T-helper 1 cell (primary cell): ENCODE measurements at regions not wholly inside any gene's neighbourhood (a gene's known extent, or its start where the extent isn't known, plus 50 kb on each side); places are given as distances from the start of the nearest gene placed in this dataset.

Experiments used
- DNase-seq, 5 donors: peaks; one replicate each; pipeline ENCODE4 v3.0.0-alpha.2; 2012 to 2020

DNA sequence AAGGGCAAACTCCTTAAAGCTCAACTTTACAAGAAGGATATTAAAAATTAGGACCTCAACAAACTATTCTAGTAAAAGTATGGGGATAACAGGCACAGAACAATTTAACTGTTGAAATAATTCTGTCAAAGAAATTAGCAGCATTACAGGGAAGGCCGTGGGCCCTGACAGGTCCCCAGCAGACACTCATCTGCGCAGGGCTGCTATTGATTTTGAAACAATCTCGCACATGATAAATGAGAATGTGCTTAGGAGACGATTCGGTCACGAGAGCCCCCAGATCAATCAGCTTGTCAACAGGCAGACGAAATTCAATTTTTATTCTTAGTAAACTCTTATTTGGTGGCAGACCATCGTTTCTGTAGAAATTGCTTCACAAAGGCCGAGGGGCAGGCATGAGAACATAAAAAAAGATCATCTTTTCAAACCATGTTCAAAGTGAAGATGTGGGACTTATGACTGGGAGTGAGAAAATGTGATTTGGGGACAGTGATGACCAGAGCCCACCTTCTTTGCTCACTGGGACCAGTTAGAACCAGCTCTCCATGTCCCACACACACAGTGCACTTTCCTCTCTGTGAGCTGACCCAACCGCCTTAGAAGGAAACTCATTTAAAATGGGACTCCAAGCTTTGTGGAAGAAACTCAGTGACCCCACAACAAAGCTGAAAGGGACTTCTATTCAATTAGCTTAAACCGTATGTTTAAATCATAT, 654.5 kb downstream of the TOX3 start:
- no peak for DNase-seq

DNA sequence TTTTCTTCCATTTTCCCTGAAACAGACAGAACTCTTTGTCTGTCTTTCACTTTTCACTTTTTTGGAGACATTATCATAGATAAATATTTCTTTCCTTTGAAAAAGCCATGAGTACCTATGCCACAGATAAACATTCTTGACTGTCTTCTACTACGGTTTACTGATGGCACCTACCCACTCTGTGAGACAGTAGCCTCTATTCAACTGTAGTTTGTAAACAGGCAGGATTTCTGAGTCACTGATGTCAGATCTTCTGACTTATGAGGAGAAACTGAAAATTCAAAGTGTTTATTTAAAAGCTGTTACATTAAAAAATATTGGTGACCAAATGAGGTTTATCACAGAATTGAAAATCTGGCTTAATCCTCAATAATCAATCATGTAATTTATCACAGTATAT, 658.4 kb downstream of the TOX3 start:
- no peak for DNase-seq

DNA sequence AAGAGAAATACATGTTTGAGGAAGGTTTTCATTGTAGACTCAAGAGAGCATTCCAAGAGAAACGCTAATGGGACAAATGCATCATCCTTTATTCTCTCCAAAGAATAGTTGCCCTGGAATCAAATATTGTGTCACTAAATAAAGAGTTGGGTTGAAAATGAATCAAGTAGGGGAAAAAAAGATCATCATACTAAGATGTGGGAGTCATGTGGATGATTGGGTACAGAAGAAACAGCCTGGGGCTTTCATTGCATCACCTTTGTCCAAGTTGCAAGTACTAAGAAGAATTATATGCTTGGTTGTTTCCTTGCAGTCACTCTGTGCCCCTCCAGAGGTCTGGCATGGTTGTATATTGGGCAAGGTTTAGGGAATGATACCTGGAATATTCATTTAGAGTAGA, 658.9 kb downstream of the TOX3 start:
- DNase-seq = no peak

DNA sequence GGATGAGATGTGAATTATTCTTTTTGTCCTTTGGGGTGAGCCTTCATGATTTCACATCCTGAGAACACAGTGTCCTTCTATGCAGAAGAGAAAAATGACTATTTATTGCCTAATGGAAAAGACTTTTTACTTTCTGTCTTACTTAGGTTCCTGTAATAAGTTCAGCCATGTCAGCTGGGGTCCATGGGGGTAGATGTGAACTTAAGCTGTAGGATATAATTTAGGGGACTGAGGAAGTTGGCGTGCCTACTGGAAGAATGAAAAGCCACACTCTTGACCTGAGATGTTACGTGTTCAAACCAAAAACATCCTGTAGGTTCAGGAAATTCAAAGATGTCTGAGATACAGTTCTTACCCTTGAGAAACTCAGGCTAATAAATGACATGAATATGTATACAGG, 660.5 kb downstream of the TOX3 start:
- no peak for DNase-seq

DNA sequence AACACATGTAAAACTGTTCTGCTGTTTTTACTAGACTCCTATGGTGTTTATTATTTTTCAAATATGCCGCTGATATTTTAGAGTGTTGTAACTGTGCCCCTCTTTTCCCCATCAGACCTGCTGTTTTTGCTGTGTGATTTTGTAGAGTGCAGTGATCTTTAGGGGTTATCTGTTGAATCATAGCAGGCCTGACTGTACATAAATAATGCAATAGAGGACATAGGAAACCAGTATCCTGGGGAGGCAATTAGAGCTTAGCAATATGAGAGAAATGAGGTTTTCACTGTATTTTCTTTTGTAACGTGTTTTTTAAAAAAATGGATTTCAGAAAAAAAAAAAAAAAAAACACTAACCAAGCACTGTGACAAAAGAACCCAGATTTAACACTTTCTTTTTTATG, 662.2 kb downstream of the TOX3 start:
- DNase-seq = no peak

DNA sequence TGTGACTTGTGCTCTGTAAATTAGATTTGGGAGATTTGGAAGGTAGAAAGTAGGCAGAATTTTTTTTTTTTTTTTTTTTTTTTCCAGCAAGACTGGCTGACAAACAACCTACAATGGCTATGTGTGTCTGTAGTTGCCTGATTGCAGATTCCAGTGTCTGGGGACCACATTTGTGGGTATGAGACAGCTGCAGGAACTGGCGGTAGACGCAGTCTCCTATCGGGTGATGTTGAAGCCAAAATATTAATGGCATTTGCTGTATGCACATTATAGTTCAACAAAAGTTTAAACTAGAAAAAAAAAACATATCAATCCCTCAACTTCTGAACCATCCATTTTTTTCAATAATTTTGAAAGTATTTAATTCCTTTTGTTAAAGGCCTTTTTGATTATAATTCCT, 665.2 kb downstream of the TOX3 start:
- no peak for DNase-seq

DNA sequence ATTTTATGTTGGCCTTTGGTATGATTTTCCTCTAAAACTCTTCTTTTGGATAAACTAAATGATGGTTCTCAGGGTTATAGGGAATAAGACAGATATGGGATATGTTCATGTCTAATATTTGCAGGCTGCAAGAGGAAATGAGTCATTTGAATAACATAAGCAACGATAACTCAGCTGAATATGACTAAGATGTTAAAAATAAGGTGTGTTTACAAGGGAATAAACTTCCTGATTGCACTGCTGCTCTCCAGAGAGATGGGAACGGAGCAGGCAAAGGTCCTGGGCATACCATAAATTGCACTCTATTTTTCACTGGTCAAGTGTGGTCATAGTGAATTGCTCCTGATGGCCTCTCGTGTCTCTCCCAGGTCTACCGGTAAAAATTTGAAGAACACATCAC, 666.2 kb downstream of the TOX3 start:
- no peak for DNase-seq

DNA sequence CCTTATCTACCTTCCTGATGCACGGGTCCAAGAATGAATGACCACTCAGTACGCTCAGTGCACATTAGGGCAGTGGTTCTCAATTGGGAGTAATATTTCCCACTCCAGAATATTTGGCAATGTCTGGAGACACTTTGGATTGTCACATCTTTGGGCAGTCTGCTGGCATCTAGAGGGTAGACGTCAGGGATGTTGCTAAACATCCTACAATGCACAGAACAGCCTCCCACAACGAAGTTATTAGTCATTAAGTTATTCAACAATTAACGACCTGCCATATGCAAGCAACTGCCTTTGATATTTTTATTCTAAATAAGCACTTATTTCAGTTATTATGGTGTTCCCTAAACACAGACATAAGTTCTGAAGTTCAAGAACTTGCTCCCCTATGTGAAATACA, 669.3 kb downstream of the TOX3 start:
- DNase-seq = no peak

DNA sequence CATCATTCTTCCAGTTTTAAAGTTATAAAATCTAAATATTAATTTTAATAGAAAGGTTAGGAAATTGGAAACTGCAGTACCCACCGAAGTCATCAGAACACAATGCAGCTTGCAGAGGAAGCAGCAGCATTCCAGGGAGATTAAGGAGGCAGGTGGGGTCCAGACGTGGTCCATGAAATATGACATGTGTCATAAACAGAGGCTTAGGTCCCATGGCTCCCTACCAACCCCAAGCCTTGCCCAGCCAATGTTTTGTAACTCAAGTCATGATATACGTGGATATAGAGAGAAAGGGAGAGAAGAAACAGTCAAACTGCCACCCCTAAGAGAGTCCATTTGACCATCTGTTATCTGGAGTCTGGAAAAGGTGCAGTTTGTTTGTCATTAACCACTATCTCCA, 670.0 kb downstream of the TOX3 start:
- no peak for DNase-seq

DNA sequence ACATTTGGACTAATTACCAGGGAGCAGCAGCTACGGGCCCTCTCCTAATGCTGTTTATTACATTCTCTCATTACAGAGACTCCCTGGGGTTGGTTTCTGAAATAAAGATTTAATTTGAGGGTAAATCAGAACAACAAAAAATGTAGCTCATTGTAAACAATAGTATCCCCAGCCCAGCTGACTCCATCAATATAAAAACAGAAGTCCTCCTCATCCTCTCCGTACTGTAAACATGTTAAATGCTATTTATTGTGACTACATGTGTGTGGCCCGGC, 670.4 kb downstream of the TOX3 start:
- no peak for DNase-seq

DNA sequence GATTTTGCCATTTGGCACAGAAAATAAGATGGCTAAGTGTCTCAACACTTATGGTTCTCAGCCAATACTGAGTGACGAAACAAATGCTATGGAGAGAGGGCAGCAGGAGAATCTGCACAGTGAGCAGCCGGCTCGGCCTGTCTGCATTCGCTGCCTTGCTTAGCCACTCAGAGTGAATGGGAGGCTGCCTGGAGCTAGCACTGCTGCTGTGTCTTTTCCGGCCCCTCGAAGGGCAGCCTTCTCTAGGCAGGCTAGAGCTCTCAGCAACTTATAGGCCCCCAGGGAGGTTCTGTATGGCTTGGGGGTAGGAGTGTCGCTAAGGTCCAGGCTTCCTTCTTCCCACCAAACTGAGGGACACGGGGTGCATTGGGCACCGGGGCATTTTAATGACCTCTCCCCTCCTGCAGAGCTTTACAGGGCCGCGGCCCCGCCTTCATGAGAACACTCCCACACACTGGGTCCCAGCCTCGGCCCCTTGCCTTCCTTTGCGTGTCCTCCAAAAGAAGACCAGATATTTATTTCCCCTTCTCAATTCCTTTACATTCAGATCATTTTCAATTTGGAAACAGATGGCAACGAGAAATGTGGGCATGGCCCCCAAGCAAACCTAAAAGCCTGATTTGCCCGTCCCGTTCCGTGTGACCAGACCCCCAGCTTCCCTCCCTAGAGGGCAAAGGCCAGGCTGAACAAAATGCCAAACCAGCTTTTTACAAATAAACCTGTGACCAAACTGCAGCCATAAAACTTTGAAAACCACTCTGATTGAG, 670.9 kb downstream of the TOX3 start:
- no peak for DNase-seq

DNA sequence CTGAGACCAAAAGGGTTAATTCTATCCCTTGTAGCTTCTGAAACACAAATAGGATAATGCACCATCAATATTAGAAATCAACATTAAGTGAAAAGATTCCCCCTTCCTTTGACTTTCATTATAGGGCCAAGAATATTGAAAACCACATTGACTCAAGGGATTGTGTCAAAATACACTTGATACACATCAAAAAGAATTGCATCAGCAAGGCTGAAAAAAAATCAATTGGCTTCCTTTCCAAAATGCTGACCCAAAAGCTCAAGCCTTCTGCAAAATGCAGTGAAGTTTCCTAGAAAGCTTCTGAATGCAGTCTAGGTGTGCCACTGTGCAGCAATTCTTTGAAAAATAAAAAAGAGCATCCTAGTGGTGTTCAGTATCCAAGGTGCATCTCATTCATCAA, 674.4 kb downstream of the TOX3 start:
- DNase-seq = no peak

DNA sequence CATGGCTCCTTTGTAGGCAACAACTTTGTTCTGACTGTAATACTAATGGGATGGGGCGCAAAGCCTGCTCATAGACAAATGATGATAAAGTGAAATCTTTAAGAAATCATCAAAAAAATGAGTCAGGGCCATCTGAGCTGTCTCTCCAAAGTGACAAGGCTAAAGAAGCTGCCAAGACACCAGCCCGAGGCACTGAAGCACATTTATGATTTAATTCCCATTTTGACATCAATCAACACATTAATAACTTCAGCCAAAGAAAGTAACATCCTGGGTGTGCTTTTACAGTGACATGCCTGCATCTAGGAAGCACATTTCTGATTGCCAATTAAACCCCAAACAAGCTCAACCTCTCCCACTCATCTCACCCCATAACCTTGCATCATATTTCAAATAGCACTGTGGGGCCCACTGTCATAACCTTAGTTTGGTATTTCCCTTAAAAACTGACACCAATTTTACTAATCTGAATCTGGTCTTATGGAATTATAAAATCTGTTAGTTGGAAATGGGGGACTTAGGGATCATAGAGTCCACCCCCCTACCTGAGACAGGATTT, 676.6 kb downstream of the TOX3 start:
- DNase-seq = no peak

DNA sequence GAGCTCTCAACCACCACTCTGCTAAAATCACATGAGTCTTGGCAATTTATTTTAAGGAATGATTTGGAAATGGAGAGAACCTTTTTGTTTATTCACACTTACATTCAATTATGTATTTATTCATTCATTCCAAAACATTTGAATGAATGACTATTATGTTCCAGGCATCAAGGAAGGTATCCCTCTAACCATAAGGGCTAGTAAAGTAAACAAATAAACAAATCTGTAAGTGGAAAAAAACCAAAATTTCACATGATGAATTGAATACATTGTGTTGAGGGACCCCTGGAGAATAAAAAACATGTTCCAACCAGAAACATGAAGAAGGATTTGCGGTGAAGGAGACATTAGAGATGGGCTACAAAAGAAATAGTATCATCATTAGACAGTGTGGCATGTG, 677.8 kb downstream of the TOX3 start:
- DNase-seq = no peak

DNA sequence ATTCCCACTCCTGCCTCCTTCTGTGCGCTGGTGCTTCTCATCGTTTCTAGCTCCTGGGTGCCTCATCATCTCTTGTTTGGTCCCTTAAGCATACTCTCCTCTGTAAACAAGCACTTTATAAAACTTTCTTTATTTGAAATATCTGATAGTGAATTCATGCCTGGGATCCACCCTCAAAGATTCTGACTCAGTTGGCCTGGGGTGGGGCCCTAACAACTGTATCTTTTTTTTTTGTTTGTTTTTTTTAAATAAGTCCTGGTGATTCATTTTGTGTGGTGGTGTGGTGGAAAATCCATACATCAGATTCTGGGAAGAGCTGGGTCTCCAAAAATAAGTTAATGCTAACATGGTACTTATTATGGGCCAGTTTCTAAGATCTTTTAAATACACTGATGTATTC, 678.3 kb downstream of the TOX3 start:
- no peak for DNase-seq

DNA sequence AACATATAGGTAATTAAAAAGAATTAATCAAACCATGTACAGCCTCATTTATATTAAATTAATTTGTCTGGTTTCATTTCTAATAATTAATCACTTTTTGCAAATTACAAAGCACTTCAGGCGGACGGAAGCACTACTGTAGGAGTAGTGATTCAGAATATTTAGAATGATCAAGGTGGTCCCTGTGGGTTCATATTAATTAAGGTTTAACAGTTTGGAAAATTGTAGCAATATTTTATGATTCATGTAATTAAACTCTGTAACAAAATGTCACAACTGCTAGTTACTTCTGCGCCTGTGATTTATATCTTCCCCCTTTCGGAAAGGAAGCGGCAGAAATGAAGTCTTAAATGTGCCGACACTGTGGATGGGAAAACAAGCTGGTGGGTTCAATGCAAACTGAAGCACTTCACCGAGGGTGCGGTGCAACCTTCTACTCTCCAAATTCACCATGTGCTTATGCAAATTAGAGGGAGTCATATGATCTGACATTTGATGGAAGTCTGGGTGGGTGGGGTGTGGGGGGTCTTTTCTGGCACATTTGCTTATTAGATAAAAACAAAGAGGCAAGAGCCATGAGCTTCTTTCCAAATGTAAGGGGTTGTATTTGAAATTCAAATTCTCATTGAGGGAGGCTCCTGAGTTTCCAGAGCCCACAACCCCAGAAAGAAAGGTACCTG, 679.4 kb downstream of the TOX3 start:
- no peak for DNase-seq

DNA sequence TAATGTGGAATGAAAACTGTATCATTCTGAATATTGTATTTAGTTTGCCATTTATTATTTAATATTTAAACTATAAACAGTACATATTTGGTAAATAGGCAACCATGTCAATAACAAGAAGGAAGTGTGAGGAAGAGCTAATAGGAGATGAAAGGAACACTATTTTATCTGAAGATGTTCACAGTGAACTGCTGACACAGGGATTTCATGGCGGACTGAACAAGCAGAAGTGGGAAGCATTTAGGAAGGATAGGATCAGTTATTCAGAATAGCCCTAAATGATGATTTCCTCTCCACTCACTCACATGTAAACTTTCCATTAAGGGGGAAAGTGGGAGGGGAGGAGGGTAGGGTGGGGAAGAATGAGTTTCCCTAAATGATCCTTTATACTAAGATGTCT, 682.4 kb downstream of the TOX3 start:
- DNase-seq = no peak

DNA sequence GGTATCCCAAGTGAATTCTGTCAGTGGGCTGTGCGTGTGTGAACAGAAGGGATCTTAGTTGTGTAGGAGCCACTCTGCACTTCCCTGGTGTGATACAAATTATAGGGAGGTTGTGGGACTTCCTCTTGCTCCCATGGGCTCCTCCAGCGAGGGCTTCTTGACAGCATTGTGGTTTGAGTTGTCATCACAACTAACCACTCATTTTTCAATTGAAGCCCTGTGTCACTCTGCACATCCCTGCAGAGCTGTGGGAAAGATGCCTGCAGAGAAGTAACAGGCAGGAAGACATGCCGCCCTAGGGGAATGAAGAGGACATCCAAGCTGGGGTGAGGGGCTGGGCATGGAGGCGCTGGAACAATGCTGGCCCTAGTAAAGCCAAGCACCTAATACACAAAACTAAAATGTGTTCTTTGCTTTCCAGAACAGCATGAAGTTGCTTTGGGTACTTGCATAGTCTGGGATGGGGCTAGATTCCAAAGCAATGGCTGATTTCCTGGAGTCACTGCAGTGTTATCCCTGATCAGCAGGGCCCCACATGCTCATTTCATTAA, 692.5 kb downstream of the TOX3 start:
- DNase-seq = no peak

DNA sequence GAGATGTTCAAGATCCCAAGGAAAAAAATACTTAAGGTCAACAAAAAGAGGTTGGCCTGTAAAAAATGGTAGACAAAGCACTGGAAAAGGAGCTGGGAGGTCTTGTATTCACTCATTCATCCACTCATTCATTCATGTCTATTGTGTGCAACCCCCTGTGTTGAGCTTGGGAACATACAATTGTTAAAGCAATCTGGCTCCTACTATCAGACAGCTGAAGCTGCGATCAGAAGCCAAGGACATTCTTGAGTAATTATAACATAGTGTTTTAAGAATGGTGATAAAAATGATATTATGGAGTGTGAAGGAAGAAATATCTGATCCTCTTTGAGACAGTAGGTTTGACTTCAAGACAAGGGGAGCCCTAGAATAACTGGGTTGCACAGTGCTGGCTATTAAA, 693.4 kb downstream of the TOX3 start:
- no peak for DNase-seq

DNA sequence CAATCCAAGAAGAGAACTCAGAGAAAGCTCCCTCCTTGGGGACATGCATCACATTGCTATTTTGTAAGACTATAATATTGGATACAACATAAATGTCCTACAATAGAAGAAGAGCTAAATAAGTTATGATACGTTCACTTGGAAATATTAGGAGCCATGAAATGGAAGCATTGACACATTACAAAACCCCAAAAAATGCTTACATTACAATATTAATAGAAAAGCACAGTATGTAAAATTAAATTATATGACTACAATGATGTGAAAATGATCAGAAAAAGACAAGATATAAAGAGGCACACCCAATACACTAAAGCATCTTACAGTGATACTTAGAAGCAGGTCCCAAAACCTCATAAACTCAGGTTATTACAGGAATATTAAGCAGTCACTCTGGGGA, 694.1 kb downstream of the TOX3 start:
- no peak for DNase-seq

DNA sequence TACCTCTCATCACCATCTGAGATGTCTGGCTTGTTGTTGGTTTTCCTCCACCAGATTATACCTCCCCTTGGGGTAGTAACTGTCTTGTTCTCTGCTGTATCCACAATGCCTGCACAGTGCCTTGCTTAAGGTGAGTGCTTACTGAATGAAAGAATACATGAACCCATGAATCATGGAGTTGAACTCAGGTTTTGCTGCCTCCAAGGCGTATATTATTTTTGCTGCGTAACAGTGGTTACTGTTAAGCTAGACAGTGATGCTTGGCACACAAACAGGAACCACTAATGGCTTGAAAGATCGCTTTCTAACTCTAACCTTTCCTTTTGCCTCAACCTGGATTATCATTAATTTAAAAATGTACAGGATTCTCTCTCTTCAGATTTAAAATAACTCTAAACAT, 695.8 kb downstream of the TOX3 start:
- DNase-seq = no peak

DNA sequence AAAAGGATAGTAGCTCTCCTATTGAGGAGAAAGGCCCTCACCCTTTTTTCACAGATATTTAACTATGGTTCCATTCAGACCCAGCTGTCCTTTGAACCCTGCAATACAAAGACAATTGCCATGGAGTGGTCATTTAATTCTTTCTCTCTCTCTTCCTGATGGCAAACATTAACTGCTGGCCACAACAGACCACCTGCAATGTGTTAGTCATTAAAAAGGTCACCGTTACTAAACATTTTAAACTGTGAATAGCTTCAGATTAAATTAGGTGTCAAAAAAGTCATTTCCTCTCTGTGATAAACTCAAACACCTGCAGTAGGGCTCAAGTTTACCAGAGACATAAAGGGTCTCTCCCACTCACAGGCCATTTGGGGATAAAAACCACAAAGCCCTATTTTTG, 697.2 kb downstream of the TOX3 start:
- DNase-seq = no peak

DNA sequence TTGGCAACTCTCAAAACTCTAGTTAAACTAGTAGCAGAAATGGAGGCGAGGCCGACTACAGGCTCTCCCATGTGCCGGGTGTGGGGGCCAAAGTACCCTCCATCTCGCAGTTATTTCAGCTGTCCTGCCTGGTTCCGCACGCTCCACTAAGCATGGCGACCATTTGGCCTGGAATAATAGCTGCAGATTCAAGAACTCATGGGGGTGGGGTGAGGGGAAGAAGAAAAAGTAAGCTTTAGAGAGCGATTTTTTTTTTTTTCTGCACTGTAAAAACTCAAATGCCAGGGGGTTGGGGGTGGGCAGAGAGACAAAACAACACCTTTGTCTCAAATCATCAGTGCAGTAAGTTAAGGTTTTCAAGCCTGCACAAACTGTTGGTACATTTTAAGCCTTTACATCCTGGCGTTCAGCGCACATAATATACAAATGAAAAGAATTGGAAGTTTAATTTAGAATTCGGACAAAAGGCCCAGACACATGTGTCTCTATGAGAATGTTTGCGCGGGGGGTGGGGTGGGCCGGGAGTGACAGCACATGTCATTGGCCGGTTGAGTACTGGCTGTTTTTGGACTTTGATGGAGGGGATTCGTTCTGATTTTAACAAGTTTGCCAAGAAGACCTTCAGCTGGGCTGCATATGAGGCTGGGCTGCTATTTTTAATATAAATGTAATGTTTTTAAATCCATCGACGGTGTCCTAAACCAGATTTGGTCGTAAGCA, 694.7 kb upstream of the SALL1 start:
- DNase-seq = no peak
